D721Med (cell line): ENCODE measurements at regions not wholly inside any gene's neighbourhood (a gene's known extent, or its start where the extent isn't known, plus 50 kb on each side); places are given as distances from the start of the nearest gene placed in this dataset.
"Not testable (repeated sequence)": the region's sequence is repeated elsewhere in the genome, so short reads cannot be mapped to it uniquely, and the experiment has no call there.

ENCODE experiments used
- DNase-seq: peaks from one replicate; pipeline ENCODE4 v3.0.0; 2011; ENCODE audit warnings: low spot score; ENCODE audit not compliant: insufficient read length
- FAIRE-seq: peaks from 2 replicates; lab custom pipeline; 2011; peaks lifted over from hg19 to GRCh38; lab: Jason Lieb, UNC
- TF ChIP-seq, protein P1 (sequence below): IDR thresholded peaks from 2 replicates; pipeline ENCODE4 v1.5.1; 2012; ENCODE audit warnings: mild to moderate bottlenecking, control low read depth; ENCODE audit not compliant: insufficient read depth; ENCODE audit errors: missing control alignments

DNA sequence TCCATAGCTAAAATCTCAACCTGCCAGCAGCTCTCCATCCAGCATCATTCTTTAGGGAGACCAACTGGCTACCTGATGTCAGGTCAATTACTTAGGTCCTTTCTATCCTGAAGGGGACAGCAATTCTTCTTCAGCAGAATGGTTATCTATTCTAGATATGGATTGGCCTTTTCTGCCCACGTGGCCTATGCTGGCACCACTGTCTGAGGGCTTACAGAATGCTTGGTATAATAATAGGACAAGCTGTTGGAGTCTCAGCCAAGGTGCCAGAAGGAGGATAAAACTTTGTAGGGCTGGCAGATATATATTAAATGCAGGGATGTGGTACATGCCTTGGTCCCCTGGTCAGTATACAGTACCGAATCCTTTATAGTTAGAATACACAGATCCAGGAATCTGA is 89.8 kb upstream of the C1GALT1C1 start:
- no peak for FAIRE-seq
- TF ChIP-seq, protein P1, sequence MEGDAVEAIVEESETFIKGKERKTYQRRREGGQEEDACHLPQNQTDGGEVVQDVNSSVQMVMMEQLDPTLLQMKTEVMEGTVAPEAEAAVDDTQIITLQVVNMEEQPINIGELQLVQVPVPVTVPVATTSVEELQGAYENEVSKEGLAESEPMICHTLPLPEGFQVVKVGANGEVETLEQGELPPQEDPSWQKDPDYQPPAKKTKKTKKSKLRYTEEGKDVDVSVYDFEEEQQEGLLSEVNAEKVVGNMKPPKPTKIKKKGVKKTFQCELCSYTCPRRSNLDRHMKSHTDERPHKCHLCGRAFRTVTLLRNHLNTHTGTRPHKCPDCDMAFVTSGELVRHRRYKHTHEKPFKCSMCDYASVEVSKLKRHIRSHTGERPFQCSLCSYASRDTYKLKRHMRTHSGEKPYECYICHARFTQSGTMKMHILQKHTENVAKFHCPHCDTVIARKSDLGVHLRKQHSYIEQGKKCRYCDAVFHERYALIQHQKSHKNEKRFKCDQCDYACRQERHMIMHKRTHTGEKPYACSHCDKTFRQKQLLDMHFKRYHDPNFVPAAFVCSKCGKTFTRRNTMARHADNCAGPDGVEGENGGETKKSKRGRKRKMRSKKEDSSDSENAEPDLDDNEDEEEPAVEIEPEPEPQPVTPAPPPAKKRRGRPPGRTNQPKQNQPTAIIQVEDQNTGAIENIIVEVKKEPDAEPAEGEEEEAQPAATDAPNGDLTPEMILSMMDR = no peak
- no peak for DNase-seq

DNA sequence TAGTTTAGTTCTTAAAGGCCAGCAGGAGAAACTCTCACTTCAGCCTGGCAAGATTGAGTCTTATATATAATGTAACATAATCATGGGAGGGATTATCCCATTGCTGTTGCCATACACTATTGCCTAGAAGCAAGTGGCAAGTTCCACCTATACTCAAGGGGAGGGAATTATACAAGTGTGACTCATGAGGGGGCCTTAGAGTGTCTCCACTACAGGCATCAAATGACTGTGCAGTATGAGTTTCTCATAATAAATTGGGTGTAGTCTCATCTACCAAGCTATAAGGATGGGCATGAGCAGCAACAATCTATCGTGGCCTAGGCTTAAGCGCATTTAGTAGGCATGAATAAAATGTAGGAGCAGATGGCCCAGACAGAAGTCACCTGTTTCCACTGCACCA is 89.1 kb upstream of the C1GALT1C1 start:
- no peak for FAIRE-seq
- TF ChIP-seq, protein P1 = no peak
- DNase-seq = no peak

DNA sequence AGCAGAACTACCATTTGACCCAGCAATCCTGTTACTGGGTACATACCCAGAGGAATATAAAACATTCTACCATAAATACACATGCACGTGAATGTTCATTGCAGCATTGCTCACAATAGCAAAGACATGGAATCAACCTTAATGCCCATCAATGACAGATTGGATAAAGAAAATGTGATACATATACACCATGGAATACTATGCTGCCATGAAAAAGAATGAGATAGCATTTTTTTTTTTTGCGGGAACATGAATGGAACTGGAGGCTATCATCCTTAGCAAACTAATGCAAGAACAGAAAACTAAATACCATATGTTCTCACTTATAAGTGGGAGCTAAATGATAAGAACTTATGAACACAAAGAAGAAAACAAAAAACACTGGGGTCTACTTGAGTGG is 72.5 kb upstream of the C1GALT1C1 start:
- DNase-seq, FAIRE-seq: not testable (repeated sequence)

DNA sequence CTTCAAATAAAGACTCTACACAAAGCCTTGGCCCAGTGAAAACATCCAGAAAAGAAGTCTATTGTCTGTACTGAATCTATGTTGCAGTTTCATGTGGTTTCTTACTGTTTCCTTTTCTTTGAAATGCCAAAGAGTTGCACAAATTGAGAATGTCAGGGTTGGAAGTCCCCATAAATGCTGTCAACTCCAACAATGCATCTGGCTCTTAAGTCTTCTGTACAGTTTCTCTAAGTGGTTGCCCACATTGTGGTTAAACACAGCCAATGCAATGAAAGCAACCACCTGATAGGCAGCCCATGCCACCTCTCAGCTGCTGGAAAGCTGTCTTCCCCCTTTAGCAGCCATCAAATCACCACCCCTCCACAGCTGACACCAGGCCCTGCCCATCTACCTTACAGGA is 67.2 kb upstream of the C1GALT1C1 start:
- FAIRE-seq (no peak), DNase-seq (no peak)
- TF ChIP-seq, protein P1 = no peak

DNA sequence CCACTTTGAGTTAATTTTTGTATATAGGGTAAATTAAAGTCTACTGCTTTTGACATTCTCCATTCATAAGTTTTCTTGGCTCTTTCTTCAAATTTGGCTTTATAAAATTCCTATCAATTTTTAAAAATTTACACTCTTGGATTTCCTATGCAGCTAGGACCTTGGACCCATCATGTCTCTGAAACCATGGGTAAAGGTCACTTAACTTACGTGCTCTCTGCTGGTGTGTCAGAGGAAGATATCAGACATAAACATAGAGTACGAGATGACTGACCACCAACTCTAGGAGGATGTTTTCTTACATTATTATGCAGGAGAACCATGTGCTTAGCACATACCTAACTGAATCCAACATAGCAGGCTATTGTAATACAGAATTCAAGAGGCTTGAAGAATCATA is 62.5 kb upstream of the C1GALT1C1 start:
- FAIRE-seq (no peak), DNase-seq (no peak)
- TF ChIP-seq, protein P1 = no peak

DNA sequence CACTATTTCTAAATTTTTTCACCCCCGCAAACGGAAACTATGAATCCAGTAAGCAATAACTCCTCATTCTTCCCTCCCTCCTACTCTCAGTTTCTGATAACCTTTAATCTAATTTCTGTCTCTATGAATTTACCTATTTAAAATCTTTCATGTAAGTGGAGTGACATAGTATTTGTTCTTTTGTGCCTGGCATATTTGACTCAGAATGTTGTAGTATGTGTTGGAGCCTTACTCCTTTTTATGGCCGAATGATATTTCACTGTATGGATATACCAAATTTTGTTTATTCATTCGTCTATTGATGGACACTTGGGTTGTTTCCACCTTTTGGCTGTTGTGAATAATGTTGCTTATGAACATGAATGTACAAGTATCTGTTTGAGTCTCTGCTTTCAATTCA is 61.1 kb upstream of the C1GALT1C1 start:
- TF ChIP-seq, protein P1 = no peak
- DNase-seq (no peak), FAIRE-seq (no peak)

DNA sequence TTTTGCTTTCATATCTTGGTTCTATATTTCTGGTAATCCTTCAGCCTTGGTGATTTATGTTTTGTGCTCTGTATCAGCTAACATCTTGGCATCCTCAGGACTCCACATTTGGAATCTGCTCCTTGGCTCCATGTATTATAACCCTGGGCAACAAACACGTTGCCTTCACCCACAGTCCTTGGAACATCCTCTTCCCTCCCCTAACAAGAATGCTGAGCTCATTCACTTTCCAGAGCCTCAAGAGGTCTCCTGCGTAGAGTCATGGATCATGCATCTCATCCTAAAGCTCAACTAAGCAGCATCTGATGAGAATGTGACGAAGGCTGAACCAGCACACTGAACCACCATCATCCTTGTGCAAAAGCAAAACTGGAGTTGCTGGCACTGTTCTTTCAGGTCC is 60.5 kb upstream of the C1GALT1C1 start:
- TF ChIP-seq, protein P1 = no peak
- no peak for FAIRE-seq

DNA sequence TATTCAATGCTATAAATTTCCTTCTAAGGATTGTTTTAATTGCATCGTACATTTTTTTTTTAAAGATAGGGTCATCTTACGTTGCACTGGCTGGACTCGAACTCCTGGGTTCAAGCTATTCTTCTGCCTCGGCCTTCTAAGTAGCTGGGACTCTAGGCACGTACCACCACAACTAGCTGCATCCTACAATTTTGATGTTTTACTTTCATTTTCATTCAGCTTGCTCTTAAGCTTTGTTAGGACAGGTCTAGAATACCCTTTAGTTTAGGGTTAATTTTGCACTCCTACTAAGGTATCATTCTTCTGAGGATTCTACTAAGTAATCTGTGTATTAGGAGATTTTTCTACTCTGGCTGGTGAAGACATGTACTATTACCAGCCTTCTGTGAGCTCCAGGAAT is 50.2 kb upstream of the C1GALT1C1 start:
- FAIRE-seq = no peak
- TF ChIP-seq, protein P1 = no peak
- no peak for DNase-seq

More for the DNA sequence above, 60.5 kb upstream of the C1GALT1C1 start:
- no peak for DNase-seq
